ENCODE measurements at regions not wholly inside any gene's neighbourhood (a gene's known extent, or its start where the extent isn't known, plus 50 kb on each side); places are given as distances from the start of the nearest gene placed in this dataset.

- no peak for DNase-seq
- intact Hi-C loops (cut with DNase I; ENCODE audit: low total_unique reads) = no loop called here
- Histone ChIP-seq H3K36me3 (no peaks in the 10 kb centered on the region), H3K9me3 (peaks cover 0 to 4% (median 0%) of the 10 kb centered on the region in 8 donors), H3K27ac (no peak overlapping the region), H3K4me1 (peaks cover 0 to 5% (median 0%) of the 10 kb centered on the region in 6 donors), H3K27me3 (replicated peaks in 1 of 7) (no peaks in the 10 kb centered on the region), H3K4me3 (no peak overlapping the region)
- TF ChIP-seq POLR2A (IDR thresholded peaks at IDR 0.05) (no peak), POLR2AphosphoS5 (IDR thresholded peaks at IDR 0.05) (no peak)
These were observed 464.0 kb upstream of the BOD1L1 start for GRCh38 chr4:14091531-14091930.

- Histone ChIP-seq H3K36me3 (no peaks in the 10 kb centered on the region), H3K27ac (no peak overlapping the region), H3K27me3 (replicated peaks in 1 of 7) (no peaks in the 10 kb centered on the region), H3K9me3 (peaks cover 0 to 4% (median 0%) of the 10 kb centered on the region in 8 donors), H3K4me3 (no peak overlapping the region), H3K4me1 (peaks cover 0 to 5% (median 0%) of the 10 kb centered on the region in 6 donors)
- no peak for TF ChIP-seq POLR2A (IDR thresholded peaks at IDR 0.05)
- 62 to 79% (median 69%) methylated on average over 2 of the region's 2 CpGs for WGBS, 5 donors
- no peak for DNase-seq
- intact Hi-C loops (cut with DNase I; ENCODE audit: low total_unique reads) = no loop called here
These were observed 464.4 kb upstream of the BOD1L1 start for GRCh38 chr4:14091966-14092365.

GRCh38 chr4:14092741-14093140 lies 465.2 kb upstream of the BOD1L1 start:
- Histone ChIP-seq H3K4me3 (no peak overlapping the region), H3K4me1 (no peaks in the 10 kb centered on the region), H3K27ac (no peak overlapping the region), H3K27me3 (replicated peaks in 1 of 7) (no peaks in the 10 kb centered on the region), H3K9me3 (peaks cover 0 to 4% (median 0%) of the 10 kb centered on the region in 8 donors), H3K36me3 (no peaks in the 10 kb centered on the region)
- DNase-seq = no peak
- intact Hi-C loops (cut with DNase I; ENCODE audit: low total_unique reads) = no loop called here
- TF ChIP-seq CTCF (IDR thresholded peaks at IDR 0.05 in 8 of 11, conservative IDR thresholded peaks at IDR 0.05 in 3 of 11) (no peak), POLR2AphosphoS5 (IDR thresholded peaks at IDR 0.05) (no peak), POLR2A (IDR thresholded peaks at IDR 0.05) (no peak)
- 77 to 94% (median 88%) methylated on average over 3 of the region's 3 CpGs for WGBS, 5 donors

GRCh38 chr4:14095831-14096230 lies 468.3 kb upstream of the BOD1L1 start:
- Histone ChIP-seq H3K4me1 (no peaks in the 10 kb centered on the region), H3K4me3 (no peak overlapping the region), H3K27ac (no peak overlapping the region), H3K9me3 (peaks cover 0 to 4% (median 0%) of the 10 kb centered on the region in 8 donors), H3K27me3 (replicated peaks in 1 of 7) (no peaks in the 10 kb centered on the region), H3K36me3 (no peaks in the 10 kb centered on the region)
- intact Hi-C loops (cut with DNase I; ENCODE audit: low total_unique reads) = no loop called here
- DNase-seq = no peak
- 47 to 77% (median 66%) methylated on average over 1 of the region's 1 CpG for WGBS, 5 donors
- TF ChIP-seq CTCF (IDR thresholded peaks at IDR 0.05 in 8 of 11, conservative IDR thresholded peaks at IDR 0.05 in 3 of 11) = no peak
- TF ChIP-seq POLR2A (IDR thresholded peaks at IDR 0.05) = no peak
- TF ChIP-seq POLR2AphosphoS5 (IDR thresholded peaks at IDR 0.05) = no peak

- no peak for DNase-seq
- Histone ChIP-seq H3K36me3 (no peaks in the 10 kb centered on the region), H3K4me1 (no peaks in the 10 kb centered on the region), H3K27me3 (replicated peaks in 1 of 7) (no peaks in the 10 kb centered on the region), H3K27ac (no peak overlapping the region), H3K4me3 (no peak overlapping the region), H3K9me3 (peaks cover 0 to 2% (median 0%) of the 10 kb centered on the region in 8 donors)
- TF ChIP-seq CTCF (IDR thresholded peaks at IDR 0.05 in 8 of 11, conservative IDR thresholded peaks at IDR 0.05 in 3 of 11) = no peak
- TF ChIP-seq POLR2A (IDR thresholded peaks at IDR 0.05) = no peak
- no peak for TF ChIP-seq POLR2AphosphoS5 (IDR thresholded peaks at IDR 0.05)
- intact Hi-C loops (cut with DNase I; ENCODE audit: low total_unique reads) = no loop called here
- 75 to 87% (median 82%) methylated on average over 4 of the region's 4 CpGs for WGBS, 5 donors
These were observed 469.0 kb upstream of the BOD1L1 start for GRCh38 chr4:14096396-14096965.

Data from spleen (tissue), 11 donors.